Non-pigmented ciliary epithelial cell (primary cell): ENCODE measurements at regions not wholly inside any gene's neighbourhood (a gene's known extent, or its start where the extent isn't known, plus 50 kb on each side); places are given as distances from the start of the nearest gene placed in this dataset.
"Not testable (repeated sequence)": the region's sequence is repeated elsewhere in the genome, so short reads cannot be mapped to it uniquely, and the experiment has no call there.

Experiments
- DNase-seq: peaks from one replicate; pipeline ENCODE4 v3.0.0-alpha.2; 2010; ENCODE audit warnings: low read depth

- no peak for DNase-seq
These were observed 62.6 kb downstream of the ZIC1 start for GRCh38 chr3:147471741-147472140.

DNA sequence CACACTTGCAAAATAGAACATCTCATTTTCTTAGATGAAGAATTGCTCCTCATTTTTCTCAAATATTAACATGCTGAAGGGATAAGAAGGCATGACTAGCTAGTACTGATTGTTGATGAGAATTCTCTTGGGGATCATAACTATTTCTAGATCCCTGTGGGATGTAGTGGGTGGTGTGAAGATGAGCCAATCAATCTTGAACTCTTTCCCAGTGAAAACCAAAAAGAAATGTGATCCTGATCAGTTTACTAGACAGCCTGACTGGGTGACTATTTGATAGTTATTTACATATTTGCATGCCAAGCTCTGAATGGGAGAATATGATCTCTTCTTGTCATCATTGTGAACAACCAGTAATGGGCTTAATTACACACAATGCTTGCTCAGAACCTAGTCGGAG, 63.7 kb downstream of the ZIC1 start:
- no peak for DNase-seq

DNA sequence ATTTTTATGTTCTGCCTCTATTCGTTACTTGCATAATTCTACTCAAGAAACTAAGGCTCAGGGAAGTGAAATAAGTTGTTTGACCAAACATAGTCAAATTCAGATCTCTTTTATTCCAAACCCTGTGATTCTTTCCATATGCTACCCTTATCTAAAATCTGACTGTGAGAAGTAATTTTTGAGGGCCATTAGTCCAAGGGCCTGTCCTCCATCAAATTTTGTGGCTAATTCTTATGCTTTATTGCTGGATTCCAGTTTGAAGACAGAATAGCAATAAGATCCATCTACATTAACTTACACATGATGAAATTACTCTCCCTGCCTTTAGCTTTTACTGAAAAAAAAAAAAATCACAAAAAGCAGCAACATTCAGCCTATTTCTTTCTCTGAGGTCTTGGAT, 74.0 kb downstream of the ZIC1 start:
- DNase-seq, result no peak

DNA sequence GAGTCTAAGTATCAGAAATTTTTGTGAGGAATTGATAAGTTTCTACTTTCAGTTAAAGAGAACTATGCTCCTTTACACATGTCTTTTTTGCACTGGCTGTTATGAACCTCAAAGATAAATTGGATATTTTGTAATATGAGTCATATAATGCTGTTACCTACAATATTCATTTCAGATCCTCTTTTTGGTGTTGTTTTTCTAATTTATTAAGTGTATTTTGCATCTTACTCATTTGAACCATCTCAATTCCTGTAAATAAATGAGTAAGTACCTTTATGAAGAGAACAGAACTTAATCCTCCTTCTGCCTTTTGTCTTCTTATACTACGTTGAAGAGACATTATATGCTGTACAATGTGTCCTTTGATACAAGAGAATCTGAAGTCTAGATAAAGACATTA, 74.4 kb downstream of the ZIC1 start:
- no peak for DNase-seq

GRCh38 chr3:147493065-147493464, 83.9 kb downstream of the ZIC1 start:
- no peak for DNase-seq

- DNase-seq, result no peak
These were observed 84.5 kb downstream of the ZIC1 start for GRCh38 chr3:147493666-147494065.

GRCh38 chr3:147497286-147497685, 88.1 kb downstream of the ZIC1 start:
- DNase-seq, result no peak

- DNase-seq, result no peak
These were observed 98.6 kb downstream of the ZIC1 start for GRCh38 chr3:147507638-147508286.

DNA sequence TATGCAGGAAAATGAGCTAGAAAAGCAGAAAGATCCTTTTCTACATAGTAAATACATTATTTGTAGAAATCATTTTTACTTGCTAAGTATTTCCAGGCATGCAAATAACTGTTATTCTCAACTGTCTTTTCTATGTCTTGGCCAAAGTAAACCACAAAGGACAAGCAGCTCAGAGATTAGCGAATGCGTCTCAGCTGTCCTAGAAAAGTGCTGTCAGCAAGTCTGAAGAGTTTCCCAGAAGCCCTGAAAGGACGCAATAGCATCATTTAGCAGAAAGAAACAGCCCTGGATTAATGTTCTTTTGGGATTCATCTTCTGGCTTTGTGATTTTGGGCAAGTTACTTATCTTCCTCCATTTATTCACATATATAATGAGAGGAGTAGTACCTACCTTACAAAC, 100.3 kb downstream of the ZIC1 start:
- no peak for DNase-seq

DNA sequence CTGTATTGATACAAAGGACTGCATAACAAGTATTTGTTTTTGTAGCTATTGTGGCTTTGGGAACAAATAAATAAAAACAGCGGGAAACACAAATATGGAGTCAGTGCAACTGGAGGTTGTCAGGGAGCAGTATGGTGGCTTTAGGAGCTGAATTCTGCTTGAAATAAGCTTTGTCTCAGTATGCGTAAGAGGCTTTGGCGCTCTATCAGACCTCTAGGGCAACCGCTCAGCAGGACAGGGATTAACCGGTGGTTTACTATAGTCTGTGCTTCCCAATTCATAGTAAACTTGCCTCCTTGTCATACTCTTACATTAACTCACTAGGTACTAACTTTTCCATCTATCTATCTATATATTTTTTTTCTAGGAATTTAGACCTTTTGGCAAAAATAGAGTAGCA, 104.6 kb downstream of the ZIC1 start:
- no peak for DNase-seq

GRCh38 chr3:147514366-147515160, 105.4 kb downstream of the ZIC1 start:
- DNase-seq, result no peak

GRCh38 chr3:147518465-147518864, 109.3 kb downstream of the ZIC1 start:
- DNase-seq, result no peak

DNA sequence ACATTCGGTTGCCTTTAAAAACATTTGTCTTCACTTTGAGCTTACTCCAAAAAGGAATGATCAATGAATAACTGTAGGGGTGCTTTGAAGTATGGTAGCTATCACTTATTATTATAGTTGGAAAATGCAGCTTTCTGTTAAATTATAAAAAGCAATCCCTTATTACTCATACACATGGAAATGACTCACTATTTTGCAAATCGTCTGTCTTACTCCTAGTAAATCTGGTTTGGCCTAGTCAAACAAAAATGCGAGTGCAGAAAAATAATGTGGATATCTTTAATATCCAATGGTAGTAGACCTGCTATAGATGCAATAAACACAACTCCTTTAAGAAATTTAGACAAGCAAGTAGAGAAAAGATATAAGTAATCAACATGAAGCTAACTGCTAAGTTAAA, 112.5 kb downstream of the ZIC1 start:
- peak; percentile 19 for DNase-seq

DNA sequence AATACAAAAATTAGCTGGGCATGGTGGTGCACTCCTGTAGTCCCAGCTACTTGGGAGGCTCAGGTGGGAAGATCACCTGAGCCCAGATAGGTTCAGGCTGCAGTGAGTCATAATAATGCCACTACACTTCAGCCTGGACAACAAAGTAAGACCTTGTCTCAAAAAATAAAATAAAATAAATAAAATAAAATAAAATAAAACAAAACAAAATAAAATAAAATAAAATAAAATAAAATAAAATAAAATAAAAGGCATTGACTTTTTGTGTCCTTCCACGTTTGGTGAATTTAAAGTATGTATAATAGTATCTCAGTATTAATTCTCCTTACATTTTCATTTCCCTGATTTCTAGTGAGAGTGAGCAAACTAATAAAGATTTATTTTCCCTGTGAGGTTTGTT, 113.6 kb downstream of the ZIC1 start:
- not testable (repeated sequence) for DNase-seq

GRCh38 chr3:147529551-147529950, 120.4 kb downstream of the ZIC1 start:
- DNase-seq, result no peak

DNA sequence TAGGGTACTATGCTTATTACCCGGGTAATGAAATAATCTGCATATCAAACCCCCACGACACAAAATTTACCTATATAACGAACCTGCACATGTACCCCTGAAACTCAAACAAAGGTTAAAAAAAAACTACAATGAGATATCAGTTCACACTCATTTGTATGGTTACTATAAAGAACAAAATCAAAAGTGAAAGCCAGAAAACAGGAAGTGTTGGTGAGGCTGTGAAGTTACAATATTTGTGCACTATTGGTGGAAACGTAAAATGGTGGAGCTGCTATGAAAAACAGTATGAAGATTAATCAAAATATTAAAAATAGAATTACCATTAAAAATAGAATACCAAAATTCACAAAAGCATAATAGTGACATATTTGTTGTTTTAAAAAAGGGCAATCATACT, 128.9 kb downstream of the ZIC1 start:
- DNase-seq, result no peak

- no peak for DNase-seq
These were observed 131.8 kb downstream of the ZIC1 start for GRCh38 chr3:147540921-147541320.

DNA sequence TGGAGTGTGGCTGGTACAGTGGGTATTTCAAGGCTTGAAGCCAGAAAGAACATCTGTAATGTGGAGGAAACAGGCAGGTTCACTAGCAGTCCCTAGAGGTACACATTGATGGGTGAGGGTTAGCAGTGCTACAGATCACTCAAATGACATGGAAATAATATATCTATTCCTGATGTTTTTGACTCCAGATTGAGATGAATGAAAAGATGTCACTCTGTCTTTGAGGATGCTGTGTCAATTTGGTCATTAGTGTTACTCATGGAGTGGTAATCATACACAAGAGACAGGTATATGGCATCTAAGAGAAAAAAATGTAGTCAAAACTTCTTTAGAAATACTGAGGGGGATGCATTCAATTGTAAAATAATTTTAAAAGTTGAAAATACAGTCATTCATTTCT, 135.1 kb downstream of the ZIC1 start:
- no peak for DNase-seq

- no peak for DNase-seq
These were observed 142.3 kb downstream of the ZIC1 start for GRCh38 chr3:147551491-147551890.

GRCh38 chr3:147554332-147554731, 145.2 kb downstream of the ZIC1 start:
- DNase-seq, result no peak

DNA sequence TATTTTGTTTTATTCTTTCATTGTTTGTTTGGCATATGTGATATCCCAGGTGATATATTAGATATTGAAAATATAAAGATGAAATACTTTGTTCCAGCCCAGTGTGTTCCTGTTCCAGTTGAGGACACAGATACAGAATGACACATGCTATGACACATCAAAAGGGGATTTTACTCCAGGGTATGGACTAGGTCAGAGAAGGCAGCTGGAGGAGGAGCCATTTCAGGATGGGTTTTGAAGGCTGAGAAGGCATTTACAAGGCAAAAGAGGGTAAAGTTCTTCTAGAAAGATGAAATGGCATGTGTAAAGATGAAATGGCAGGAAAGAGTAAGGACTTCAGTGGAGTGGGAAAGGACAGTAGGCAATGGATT, 163.8 kb downstream of the ZIC1 start:
- no peak for DNase-seq

- DNase-seq, result no peak
These were observed 165.5 kb downstream of the ZIC1 start for GRCh38 chr3:147574621-147575020.

DNA sequence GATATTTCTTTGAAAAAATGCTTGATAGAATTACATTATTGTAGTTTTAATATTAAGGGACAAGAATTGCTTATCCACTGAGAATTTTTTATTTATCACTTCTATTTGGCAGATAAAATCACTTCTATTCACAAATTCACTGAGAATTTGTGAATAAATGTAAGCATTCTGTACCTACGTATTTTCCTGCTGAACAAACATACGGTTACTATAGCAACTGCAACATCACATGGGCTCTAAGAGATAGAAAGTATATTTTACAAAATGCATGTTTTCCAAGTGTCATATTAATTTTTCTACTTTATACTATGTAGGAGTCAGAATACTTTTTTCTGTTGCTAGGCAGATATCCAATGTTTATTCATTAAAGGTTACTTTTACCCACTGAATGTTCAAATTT, 166.2 kb downstream of the ZIC1 start:
- no peak for DNase-seq

DNA sequence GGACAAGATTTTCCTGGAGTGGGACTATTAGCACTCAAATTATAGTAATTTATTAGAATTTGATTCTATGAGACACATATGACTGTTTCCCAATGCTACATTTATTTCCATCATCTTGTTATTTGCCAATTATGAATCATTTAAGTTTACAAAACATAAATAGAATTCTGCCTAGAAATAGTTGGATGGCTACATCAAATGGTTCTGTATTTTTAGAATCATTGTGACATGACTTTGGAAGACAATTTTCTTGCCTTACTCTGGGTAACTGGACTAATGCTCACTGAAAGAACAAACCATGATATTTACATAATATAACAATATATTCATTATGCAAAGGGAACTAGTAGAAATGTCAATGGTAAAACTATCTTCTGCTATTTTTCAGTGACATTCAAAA, 173.5 kb downstream of the ZIC1 start:
- DNase-seq, result no peak
